ENCODE measurements at regions not wholly inside any gene's neighbourhood (a gene's known extent, or its start where the extent isn't known, plus 50 kb on each side); places are given as distances from the start of the nearest gene placed in this dataset.
A peak's percentile ranks its signal among the peaks of the same experiment; 100 is the strongest.
"Not testable (repeated sequence)": the region's sequence is repeated elsewhere in the genome, so short reads cannot be mapped to it uniquely, and the experiment has no call there.

DNA sequence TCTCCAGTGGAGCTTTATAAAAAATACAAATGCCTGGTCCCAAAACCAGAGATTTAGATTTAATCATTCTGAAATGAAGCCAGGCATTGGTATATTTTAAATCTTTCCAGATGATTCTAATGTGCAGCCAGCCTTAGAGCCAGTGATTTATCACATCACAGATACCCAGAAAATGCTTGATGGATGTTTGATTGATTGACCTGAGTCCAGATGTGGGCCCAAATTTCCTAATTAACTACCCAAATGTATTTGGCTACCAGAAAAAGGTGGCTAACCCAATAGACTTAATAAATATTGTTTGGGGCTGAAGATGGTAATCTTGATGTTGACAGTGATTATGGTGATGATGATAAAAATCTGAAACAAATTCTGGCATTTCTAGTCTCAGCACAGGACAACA lies 93.1 kb downstream of the ABCC12 start:
- in situ Hi-C loops (cut with HindIII; ENCODE audit: low pct_unique_long_range_greater_than_20kb, low sequenced_read_pairs), result no loop called here

GRCh38 chr16:48059936-48060335 lies 95.9 kb downstream of the ABCC12 start:
- in situ Hi-C loops (cut with HindIII; ENCODE audit: low pct_unique_long_range_greater_than_20kb, low sequenced_read_pairs), result no loop called here
- DNase-seq (ENCODE audit: low read depth), result no peak

More for the DNA sequence above, 93.1 kb downstream of the ABCC12 start:
- no peak for DNase-seq (ENCODE audit: low read depth)

DNA sequence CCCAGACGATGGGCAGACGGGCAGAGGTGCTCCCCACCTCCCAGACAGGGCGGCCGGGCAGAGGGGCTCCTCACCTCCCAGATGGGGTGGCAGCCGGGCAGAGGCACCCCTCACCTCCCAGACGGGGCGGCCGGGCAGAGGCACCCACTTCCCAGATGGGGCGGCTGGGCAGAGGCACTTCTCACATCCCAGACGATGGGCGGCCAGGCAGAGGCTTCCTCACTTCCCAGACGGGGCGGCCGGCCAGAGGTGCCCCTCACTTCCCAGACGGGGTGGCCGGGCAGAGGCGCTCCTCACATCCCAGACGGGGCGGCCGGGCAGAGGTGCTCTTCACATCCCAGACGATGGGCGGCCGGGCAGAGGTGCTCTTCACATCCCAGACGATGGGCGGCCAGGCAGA lies 96.6 kb downstream of the ABCC12 start:
- DNase-seq (ENCODE audit: low read depth); in situ Hi-C loops (cut with HindIII; ENCODE audit: low pct_unique_long_range_greater_than_20kb, low sequenced_read_pairs): not testable (repeated sequence)

GRCh38 chr16:48057048-48057447 lies 98.7 kb downstream of the ABCC12 start:
- in situ Hi-C loops (cut with HindIII; ENCODE audit: low pct_unique_long_range_greater_than_20kb, low sequenced_read_pairs), result no loop called here
- no peak for DNase-seq (ENCODE audit: low read depth)

GRCh38 chr16:48054881-48055601 lies 100.8 kb downstream of the ABCC12 start:
- DNase-seq (ENCODE audit: low read depth), result peak; percentile 27
- in situ Hi-C loops (cut with HindIII; ENCODE audit: low pct_unique_long_range_greater_than_20kb, low sequenced_read_pairs), result no loop called here

DNA sequence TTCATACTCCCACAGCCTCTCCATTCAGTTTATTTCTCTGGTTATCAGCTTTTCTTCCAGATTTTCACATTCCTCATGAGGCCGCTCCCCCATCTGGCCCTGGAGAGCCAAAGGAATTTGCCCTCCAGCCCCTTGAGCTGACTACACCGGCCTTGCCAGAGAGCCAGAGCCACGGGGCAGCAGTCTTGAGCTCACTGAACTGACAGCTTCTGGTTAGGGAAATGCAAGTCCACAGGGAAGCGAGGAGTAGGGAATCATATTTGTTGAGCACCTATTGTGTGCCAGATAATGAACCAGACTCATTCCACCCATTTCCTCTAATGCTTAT lies 102.4 kb downstream of the ABCC12 start:
- in situ Hi-C loops (cut with HindIII; ENCODE audit: low pct_unique_long_range_greater_than_20kb, low sequenced_read_pairs), result no loop called here
- DNase-seq (ENCODE audit: low read depth), result no peak

DNA sequence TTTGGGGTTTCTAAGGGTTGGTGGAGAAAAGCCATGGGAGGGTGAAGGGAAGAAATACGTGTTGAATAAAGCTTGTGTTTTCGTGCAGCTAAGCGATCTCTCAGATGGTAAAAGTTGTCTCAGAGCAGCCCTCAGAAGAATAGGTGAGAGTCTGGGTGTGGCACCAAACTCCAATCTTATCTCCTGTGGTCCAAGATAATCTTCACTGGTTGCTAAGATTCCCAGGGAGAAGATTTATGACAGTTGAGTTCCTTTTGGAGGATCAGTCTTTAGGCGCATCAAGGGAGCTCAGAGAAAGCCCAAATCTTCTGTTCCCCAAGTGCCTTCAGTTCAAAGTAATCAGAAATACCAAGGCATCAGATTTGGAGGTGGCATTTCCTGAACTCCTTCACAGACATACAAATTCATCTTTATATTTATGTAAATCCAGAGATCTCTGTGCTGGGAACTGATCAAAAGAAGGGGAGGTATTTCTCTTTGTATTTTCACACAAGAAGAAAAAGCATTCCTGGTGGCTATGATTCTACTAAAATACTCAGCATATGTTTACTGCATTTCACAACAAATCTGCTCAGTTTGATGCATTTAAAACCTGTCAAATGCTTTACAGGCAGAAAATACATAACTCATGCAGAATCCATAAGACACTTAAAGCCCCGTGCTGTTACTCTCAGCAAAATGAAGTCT lies 102.9 kb downstream of the ABCC12 start:
- in situ Hi-C loops (cut with HindIII; ENCODE audit: low pct_unique_long_range_greater_than_20kb, low sequenced_read_pairs), result no loop called here
- DNase-seq (ENCODE audit: low read depth), result no peak

- DNase-seq (ENCODE audit: low read depth), result no peak
- in situ Hi-C loops (cut with HindIII; ENCODE audit: low pct_unique_long_range_greater_than_20kb, low sequenced_read_pairs), result no loop called here
These were observed 104.9 kb downstream of the ABCC12 start for GRCh38 chr16:48050871-48051270.

DNA sequence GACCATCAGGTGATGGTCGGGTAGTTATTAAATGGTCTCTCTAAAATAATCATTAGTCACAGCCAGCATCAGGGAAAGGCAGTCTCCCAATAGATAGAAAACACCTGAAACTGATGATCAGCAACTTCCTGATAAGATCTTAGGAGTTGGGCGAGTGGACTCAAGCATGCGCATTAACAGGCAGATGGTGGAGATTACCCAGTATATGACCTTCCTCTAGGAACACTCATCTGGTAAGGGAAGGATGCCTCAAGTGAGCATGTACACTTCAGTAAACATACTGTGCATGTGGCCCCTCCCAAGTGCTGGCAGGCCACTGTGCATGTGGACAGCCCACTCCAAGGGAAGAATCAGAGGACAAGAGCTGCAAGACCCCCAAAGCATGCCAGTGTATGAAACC lies 105.9 kb downstream of the ABCC12 start:
- in situ Hi-C loops (cut with HindIII; ENCODE audit: low pct_unique_long_range_greater_than_20kb, low sequenced_read_pairs), result no loop called here
- no peak for DNase-seq (ENCODE audit: low read depth)

- DNase-seq (ENCODE audit: low read depth), result no peak
- in situ Hi-C loops (cut with HindIII; ENCODE audit: low pct_unique_long_range_greater_than_20kb, low sequenced_read_pairs), result no loop called here
These were observed 108.1 kb downstream of the ABCC12 start for GRCh38 chr16:48047720-48048119.

DNA sequence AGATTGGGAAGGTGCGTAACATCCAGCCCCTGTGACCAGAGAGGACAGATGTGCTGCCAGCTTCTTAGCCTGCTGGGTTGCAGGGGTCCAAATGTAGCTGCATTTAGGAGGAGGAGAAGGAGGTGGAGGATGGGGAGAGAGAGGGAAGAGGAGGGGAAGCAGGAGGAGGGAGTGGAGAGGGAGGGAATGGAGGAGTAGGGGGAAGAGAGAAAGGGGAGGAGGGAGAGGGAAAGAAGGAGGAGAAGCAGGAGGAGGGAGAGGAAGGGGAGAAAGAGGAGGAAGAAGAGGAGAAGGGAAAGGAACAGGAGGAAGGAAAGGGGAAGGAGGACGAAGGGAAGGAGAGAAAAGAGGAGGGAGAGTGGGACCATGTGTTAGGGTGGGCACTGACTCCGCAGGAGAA lies 108.6 kb downstream of the ABCC12 start:
- in situ Hi-C loops (cut with HindIII; ENCODE audit: low pct_unique_long_range_greater_than_20kb, low sequenced_read_pairs), result no loop called here
- DNase-seq (ENCODE audit: low read depth), result no peak

GRCh38 chr16:48044117-48044516 lies 111.7 kb downstream of the ABCC12 start:
- in situ Hi-C loops (cut with HindIII; ENCODE audit: low pct_unique_long_range_greater_than_20kb, low sequenced_read_pairs), result no loop called here
- no peak for DNase-seq (ENCODE audit: low read depth)

- in situ Hi-C loops (cut with HindIII; ENCODE audit: low pct_unique_long_range_greater_than_20kb, low sequenced_read_pairs), result no loop called here
- DNase-seq (ENCODE audit: low read depth), result no peak
These were observed 113.8 kb downstream of the ABCC12 start for GRCh38 chr16:48041981-48042421.

- in situ Hi-C loops (cut with HindIII; ENCODE audit: low pct_unique_long_range_greater_than_20kb, low sequenced_read_pairs), result no loop called here
- DNase-seq (ENCODE audit: low read depth), result no peak
These were observed 120.7 kb downstream of the ABCC12 start for GRCh38 chr16:48035142-48035541.

DNA sequence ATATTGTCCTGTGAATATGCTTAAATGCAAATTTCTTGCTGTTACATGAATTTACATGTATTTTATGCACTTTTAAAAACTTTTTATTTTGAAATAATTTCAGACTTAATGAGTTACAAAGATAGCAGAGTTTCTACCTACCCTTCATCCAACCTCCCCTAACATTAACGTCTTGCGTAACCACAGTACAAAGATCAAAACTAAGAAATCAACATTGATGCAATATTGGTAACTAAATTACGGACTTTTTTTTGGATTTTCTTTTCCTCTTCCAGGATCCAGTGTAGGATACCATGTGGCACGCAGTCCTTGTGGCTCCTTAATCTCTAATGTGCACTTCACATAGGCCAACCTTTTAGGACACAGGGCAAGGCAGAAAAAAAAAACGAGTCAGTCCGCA lies 124.9 kb downstream of the ABCC12 start:
- in situ Hi-C loops (cut with HindIII; ENCODE audit: low pct_unique_long_range_greater_than_20kb, low sequenced_read_pairs), result no loop called here
- no peak for DNase-seq (ENCODE audit: low read depth)

- in situ Hi-C loops (cut with HindIII; ENCODE audit: low pct_unique_long_range_greater_than_20kb, low sequenced_read_pairs), result no loop called here
- DNase-seq (ENCODE audit: low read depth), result no peak
These were observed 126.0 kb downstream of the ABCC12 start for GRCh38 chr16:48029768-48030167.

GRCh38 chr16:48025359-48025758 lies 130.4 kb downstream of the ABCC12 start:
- DNase-seq (ENCODE audit: low read depth), result no peak
- in situ Hi-C loops (cut with HindIII; ENCODE audit: low pct_unique_long_range_greater_than_20kb, low sequenced_read_pairs), result no loop called here

GRCh38 chr16:48024042-48024441 lies 131.8 kb downstream of the ABCC12 start:
- in situ Hi-C loops (cut with HindIII; ENCODE audit: low pct_unique_long_range_greater_than_20kb, low sequenced_read_pairs), result no loop called here

DNA sequence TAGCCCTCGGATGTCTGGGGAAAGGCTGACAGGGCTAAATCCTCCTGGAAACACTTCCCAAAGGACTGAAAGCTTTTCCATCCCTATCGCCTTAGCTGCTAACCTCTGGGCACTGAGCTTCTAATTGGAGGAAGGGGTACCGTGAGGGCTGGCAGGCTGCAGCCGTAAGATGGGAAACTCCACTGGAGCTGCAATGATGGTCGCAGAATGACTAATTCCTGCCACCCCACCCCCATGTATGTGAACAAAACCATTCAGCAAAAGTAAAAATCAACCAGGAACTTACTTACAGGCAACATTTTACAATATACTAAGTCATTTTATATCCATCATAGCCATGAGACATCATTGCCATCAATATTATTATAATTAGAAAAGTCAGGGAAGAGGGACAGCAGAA lies 133.3 kb downstream of the ABCC12 start:
- DNase-seq (ENCODE audit: low read depth), result no peak
- in situ Hi-C loops (cut with HindIII; ENCODE audit: low pct_unique_long_range_greater_than_20kb, low sequenced_read_pairs), result no loop called here

More at GRCh38 chr16:48024042-48024441, 131.8 kb downstream of the ABCC12 start:
- DNase-seq (ENCODE audit: low read depth), result no peak

- in situ Hi-C loops (cut with HindIII; ENCODE audit: low pct_unique_long_range_greater_than_20kb, low sequenced_read_pairs); DNase-seq (ENCODE audit: low read depth): not testable (repeated sequence)
These were observed 135.2 kb downstream of the ABCC12 start for GRCh38 chr16:48020617-48021016.

All from Caki2 (cell line).